Inferior parietal cortex (tissue), 1 donor: ENCODE measurements at regions not wholly inside any gene's neighbourhood (a gene's known extent, or its start where the extent isn't known, plus 50 kb on each side); places are given as distances from the start of the nearest gene placed in this dataset.

Experiments
- DNase-seq: peaks from one replicate; pipeline ENCODE4 v3.0.0-alpha.2; 2016; ENCODE audit errors: extremely low spot score

DNA sequence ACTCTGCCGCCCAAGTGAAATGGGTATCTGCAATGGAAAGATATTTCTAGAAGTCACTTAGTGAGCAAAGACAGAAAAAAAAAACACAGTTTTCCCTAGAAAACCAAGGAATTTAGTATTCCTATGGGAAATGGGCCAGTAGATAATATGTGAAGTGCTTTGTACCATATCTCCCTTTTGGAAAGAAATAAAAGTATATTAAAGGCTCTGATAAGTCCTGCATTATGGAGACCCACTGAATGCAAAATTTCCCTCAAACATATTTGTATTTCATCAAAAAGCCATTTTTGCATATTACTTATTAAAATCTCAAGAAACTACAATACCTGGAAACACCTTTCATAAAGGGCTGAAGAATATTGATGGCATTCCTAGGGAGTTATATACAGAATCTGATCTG, 51.6 kb upstream of the DYNLRB2 start:
- no peak for DNase-seq

- no peak for DNase-seq
Observed at GRCh38 chr16:80488167-80488566, 52.6 kb upstream of the DYNLRB2 start.

DNA sequence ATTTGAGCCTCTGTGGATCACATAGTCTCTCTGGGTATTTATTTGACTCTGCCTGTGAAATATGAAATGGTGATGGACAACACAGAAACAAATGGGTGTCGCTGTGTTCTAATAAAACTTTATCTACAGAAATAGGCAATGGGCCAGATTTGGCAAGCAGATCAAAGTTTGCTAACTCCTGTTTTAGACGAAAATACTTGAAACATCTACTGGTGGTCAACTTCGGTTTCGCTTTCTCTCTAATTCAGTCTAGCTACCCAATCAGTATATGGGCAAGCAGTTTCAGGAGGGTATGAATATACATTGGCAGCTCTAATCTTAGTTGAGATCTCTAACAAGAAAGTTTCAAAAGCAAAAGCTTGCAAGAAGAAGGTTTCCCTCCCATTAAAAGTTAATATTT, 60.1 kb upstream of the DYNLRB2 start:
- DNase-seq = no peak

DNA sequence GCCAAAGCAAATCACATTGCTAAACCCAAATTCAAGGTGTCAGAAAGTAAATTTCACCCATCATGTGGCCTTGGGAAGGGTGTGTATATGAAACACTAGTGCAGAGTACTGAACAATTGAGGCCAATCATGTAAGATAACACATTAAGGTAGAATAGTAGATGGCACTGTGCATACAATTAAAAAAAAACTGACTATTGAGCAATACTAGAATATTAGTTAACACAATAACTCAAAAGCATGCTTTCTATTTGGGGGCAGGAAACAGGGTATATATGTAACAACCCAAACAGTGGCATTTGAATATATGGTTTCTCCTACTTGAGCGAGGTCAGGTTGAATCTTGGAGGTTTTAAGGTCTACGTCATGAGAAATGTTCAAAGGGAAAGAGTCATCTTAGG, 63.0 kb upstream of the DYNLRB2 start:
- no peak for DNase-seq

- no peak for DNase-seq
Observed at GRCh38 chr16:80468029-80468428, 72.8 kb upstream of the DYNLRB2 start.

GRCh38 chr16:80466024-80466987, 74.5 kb upstream of the DYNLRB2 start:
- peak; percentile 82 for DNase-seq

GRCh38 chr16:80463751-80464495, 76.9 kb upstream of the DYNLRB2 start:
- DNase-seq = no peak

DNA sequence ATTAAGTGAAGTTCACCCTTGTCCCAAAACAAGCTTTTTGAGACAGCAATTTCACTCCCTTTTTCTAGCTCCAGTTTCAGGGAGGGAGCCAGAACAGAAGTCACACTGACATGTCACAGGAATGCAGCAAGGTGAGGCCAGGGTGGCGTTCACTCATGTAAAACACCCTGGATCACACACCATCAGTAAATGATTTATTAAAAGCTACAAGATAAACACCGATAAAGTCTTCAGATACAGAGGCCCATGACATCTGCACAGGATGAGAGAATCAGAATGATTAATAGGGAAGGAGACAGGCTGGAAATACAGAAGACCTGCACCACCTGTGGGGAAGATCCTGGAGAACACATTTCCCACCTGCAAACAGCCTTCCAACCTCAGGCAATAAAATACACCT, 77.5 kb upstream of the DYNLRB2 start:
- DNase-seq = no peak

- no peak for DNase-seq
Observed at GRCh38 chr16:80462917-80463316, 77.9 kb upstream of the DYNLRB2 start.

GRCh38 chr16:80460988-80461387, 79.8 kb upstream of the DYNLRB2 start:
- no peak for DNase-seq

GRCh38 chr16:80459966-80460365, 80.8 kb upstream of the DYNLRB2 start:
- DNase-seq = no peak

DNA sequence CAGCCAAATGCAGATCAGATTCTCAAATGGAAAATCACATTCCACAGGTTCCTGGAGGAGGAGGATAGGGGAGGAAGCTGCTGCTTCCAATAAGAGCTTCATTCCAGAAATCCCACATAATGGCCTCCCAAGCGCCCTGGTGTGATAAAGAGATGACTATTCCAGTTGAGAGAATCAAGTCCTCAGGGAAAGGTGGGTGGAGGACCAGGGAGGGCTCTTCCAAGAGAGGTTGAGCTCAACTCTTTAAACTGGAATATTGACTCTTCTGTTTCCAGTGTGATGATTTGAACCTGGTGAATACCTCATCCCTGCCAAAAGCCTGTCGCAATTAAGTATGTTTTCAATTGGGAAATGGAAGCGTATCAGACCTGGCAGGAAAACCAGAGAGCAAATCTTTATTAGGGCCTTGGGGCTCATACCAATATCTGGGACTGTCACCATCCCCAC, 81.4 kb upstream of the DYNLRB2 start:
- DNase-seq = no peak

GRCh38 chr16:80457871-80458270, 82.9 kb upstream of the DYNLRB2 start:
- no peak for DNase-seq

- DNase-seq = no peak
Observed at GRCh38 chr16:80454802-80455201, 86.0 kb upstream of the DYNLRB2 start.

GRCh38 chr16:80449392-80449791, 91.4 kb upstream of the DYNLRB2 start:
- no peak for DNase-seq

GRCh38 chr16:80447241-80447640, 93.6 kb upstream of the DYNLRB2 start:
- no peak for DNase-seq

- no peak for DNase-seq
Observed at GRCh38 chr16:80442779-80443178, 98.0 kb upstream of the DYNLRB2 start.

DNA sequence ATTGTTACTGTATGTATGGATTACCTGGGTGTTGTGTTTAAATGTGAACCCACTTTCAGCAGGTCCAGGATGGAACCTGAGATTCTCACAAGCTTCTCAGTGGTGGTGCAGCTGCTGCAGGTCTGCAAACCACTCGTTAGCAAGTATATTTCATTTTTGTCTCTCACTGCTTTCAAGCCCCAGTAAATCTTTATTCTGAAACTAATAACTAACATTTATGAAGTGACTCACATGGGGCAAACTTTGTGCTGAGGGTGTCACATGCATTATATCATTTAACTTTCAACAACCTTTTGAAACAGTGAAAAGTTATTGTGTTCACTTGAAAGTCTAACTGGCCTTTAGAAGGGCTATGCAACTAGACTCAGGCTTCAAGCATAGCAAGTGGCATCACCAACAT, 98.9 kb upstream of the DYNLRB2 start:
- DNase-seq = no peak

- no peak for DNase-seq
Observed at GRCh38 chr16:80440667-80441066, 100.1 kb upstream of the DYNLRB2 start.

- no peak for DNase-seq
Observed at GRCh38 chr16:80437707-80438106, 103.1 kb upstream of the DYNLRB2 start.

GRCh38 chr16:80436510-80436909, 104.3 kb upstream of the DYNLRB2 start:
- DNase-seq = no peak

DNA sequence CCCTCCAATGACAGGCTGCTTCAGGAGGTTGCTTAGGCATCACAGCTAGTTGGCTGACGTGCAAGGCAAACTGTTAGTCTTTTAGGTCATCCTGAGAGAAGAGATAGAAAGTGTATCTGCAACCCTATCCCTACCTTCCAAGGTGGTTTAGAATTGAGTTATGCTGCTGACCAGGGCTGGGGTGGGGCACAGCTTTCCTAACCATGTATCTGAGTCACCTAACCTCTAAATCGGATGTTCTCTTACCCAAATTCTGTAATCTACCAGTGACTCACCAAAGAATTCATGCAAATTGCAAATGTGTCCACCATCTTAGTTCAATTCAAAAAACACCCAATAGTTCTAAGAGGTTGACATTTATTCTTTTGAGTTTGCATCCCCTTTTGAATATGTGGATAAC, 107.2 kb upstream of the DYNLRB2 start:
- DNase-seq = no peak

DNA sequence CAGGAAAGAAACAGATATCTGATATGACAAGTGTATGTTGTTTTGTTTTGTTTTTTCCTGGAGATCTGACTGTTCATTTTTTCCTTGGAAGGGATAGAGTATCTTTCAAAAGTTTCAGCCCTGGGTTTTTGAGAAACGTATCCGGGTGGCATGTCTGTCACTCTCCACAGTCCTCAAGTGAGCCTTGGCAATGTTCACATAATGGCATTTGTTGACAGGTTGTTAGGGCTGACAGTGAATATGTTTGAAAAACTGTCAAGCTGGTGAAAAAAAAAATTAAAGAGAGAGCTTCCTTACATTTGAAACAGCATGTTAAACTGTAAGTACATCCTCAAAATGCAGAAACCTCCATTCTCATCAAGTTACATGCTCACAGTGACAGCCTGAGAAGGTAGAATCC, 113.0 kb upstream of the DYNLRB2 start:
- no peak for DNase-seq
